Testis (tissue), 2 donors: ENCODE measurements at regions not wholly inside any gene's neighbourhood (a gene's known extent, or its start where the extent isn't known, plus 50 kb on each side); places are given as distances from the start of the nearest gene placed in this dataset.

Experiments
- DNase-seq: peaks from one replicate; pipeline ENCODE4 v3.0.0-alpha.2; 2019
- H3K27ac ChIP-seq, 2 donors: fragments of 200-600 bp; sonication (generic); one replicate each; pipeline ENCODE4 v1.5.1; 2019
- H3K27me3 ChIP-seq: fragments of 200-600 bp; sonication (generic); one replicate; pipeline ENCODE4 v1.5.1; 2019
- H3K36me3 ChIP-seq: fragments of 200-600 bp; sonication (generic); one replicate; pipeline ENCODE4 v1.5.1; 2017; ENCODE audit warnings: low read depth; ENCODE audit errors: missing control alignments
- H3K4me1 ChIP-seq: fragments of 200-600 bp; sonication (generic); one replicate; pipeline ENCODE4 v1.5.1; 2019
- H3K4me3 ChIP-seq, 2 donors: fragments of 200-600 bp; sonication (generic); one replicate each; pipeline ENCODE4 v1.5.1; 2017 to 2019
- H3K9me3 ChIP-seq: fragments of 200-600 bp; sonication (generic); one replicate; pipeline ENCODE4 v1.5.1; 2017
- CTCF ChIP-seq, 3 experiments: fragments of 450-650 bp in 2 of 3; fragments of 200-600 bp in 1 of 3; sonication (generic) in 1 of 3; IDR thresholded peaks; one replicate each; pipeline ENCODE4 v1.5.1; 2016 to 2019; ENCODE audit warnings: antibody characterized with exemption in 3 of 3, mild to moderate bottlenecking in 2 of 3, moderate library complexity in 1 of 3
- POLR2A ChIP-seq: fragments of 450-650 bp; IDR thresholded peaks from one replicate; pipeline ENCODE4 v1.6.1; 2017; ENCODE audit warnings: antibody characterized with exemption, mild to moderate bottlenecking, moderate library complexity
- WGBS, 2 donors: methylation state at CpG; one replicate each; pipeline ENCODE4 v1.1.5; 2018; 5-methylcytosine and 5-hydroxymethylcytosine counted together
- intact Hi-C: fragments of 100-400 bp; cut with DNase I; formaldehyde crosslinking; loops from one replicate; pipeline ENCODE4 v1.15.1; 2023; ENCODE audit warnings: low total_unique reads

GRCh38 chr6:23089981-23090380 is 520.6 kb downstream of the HDGFL1 start:
- Histone ChIP-seq H3K27ac (no peak overlapping the region), H3K9me3 (no peaks in the 10 kb centered on the region), H3K27me3 (no peaks in the 10 kb centered on the region), H3K4me1 (no peaks in the 10 kb centered on the region), H3K36me3 (no peaks in the 10 kb centered on the region), H3K4me3 (no peak overlapping the region)
- intact Hi-C loops, result no loop called here
- WGBS, 2 donors, result 81 to 84% methylated on average over 5 of the region's 5 CpGs
- DNase-seq, result no peak
- TF ChIP-seq CTCF (IDR thresholded peaks at IDR 0.05) (no peak), POLR2A (no peak)

GRCh38 chr6:23091795-23092194 is 522.4 kb downstream of the HDGFL1 start:
- WGBS, 2 donors, result 72 to 79% methylated on average over 3 of the region's 3 CpGs
- no peaks in the 10 kb centered on the region for H3K27me3 ChIP-seq
- intact Hi-C loops, result no loop called here

GRCh38 chr6:23096876-23097275 is 527.5 kb downstream of the HDGFL1 start:
- TF ChIP-seq POLR2A, result no peak
- TF ChIP-seq CTCF (IDR thresholded peaks at IDR 0.05), result no peak
- no peaks in the 10 kb centered on the region for H3K4me1 ChIP-seq
- no peak overlapping the region for H3K27ac ChIP-seq
- H3K4me3 ChIP-seq, result no peak overlapping the region
- no peaks in the 10 kb centered on the region for H3K9me3 ChIP-seq
- WGBS, 2 donors, result 81 to 96% methylated on average over 1 of the region's 1 CpG
- H3K36me3 ChIP-seq, result no peaks in the 10 kb centered on the region
- no peaks in the 10 kb centered on the region for H3K27me3 ChIP-seq
- no peak for DNase-seq
- intact Hi-C loops, result no loop called here

More at GRCh38 chr6:23091795-23092194, 522.4 kb downstream of the HDGFL1 start:
- H3K9me3 ChIP-seq, result no peaks in the 10 kb centered on the region
- H3K27ac ChIP-seq, result no peak overlapping the region
- DNase-seq, result no peak
- no peak overlapping the region for H3K4me3 ChIP-seq
- H3K36me3 ChIP-seq, result no peaks in the 10 kb centered on the region
- TF ChIP-seq POLR2A (no peak), CTCF (IDR thresholded peaks at IDR 0.05) (no peak)
- H3K4me1 ChIP-seq, result no peaks in the 10 kb centered on the region

GRCh38 chr6:23097566-23097965 is 528.2 kb downstream of the HDGFL1 start:
- no peaks in the 10 kb centered on the region for H3K27me3 ChIP-seq
- no peak overlapping the region for H3K27ac ChIP-seq
- DNase-seq, result no peak

GRCh38 chr6:23106951-23107350 is 537.6 kb downstream of the HDGFL1 start:
- H3K27ac ChIP-seq, result no peak overlapping the region
- WGBS, 2 donors, result 87 to 90% methylated on average over 2 of the region's 2 CpGs
- intact Hi-C loops, result no loop called here
- no peak for TF ChIP-seq CTCF (IDR thresholded peaks at IDR 0.05)
- TF ChIP-seq POLR2A, result no peak
- no peaks in the 10 kb centered on the region for H3K36me3 ChIP-seq
- H3K27me3 ChIP-seq, result no peaks in the 10 kb centered on the region
- DNase-seq, result no peak
- H3K9me3 ChIP-seq, result no peaks in the 10 kb centered on the region
- H3K4me3 ChIP-seq, result no peak overlapping the region
- H3K4me1 ChIP-seq, result no peaks in the 10 kb centered on the region

More at GRCh38 chr6:23097566-23097965, 528.2 kb downstream of the HDGFL1 start:
- Histone ChIP-seq H3K4me3 (no peak overlapping the region), H3K36me3 (no peaks in the 10 kb centered on the region), H3K4me1 (no peaks in the 10 kb centered on the region), H3K9me3 (no peaks in the 10 kb centered on the region)
- WGBS, 2 donors, result 76 to 82% methylated on average over 2 of the region's 2 CpGs
- intact Hi-C loops, result no loop called here
- no peak for TF ChIP-seq POLR2A
